ENCODE measurements at regions not wholly inside any gene's neighbourhood (a gene's known extent, or its start where the extent isn't known, plus 50 kb on each side); places are given as distances from the start of the nearest gene placed in this dataset.
"Not testable (repeated sequence)": the region's sequence is repeated elsewhere in the genome, so short reads cannot be mapped to it uniquely, and the experiment has no call there.

- no peaks in the 10 kb centered on the region for H3K36me3 ChIP-seq (ENCODE audit: control insufficient read depth, insufficient read depth, low read length)
- no peaks in the 10 kb centered on the region for H3K4me1 ChIP-seq (ENCODE audit: control insufficient read depth, insufficient read depth, low read length, poor library complexity, severe bottlenecking)
- H3K27ac ChIP-seq (ENCODE audit: low read depth, low read length, severe bottlenecking) = no peak overlapping the region
- H3K9me3 ChIP-seq (ENCODE audit: control insufficient read depth, low read length) = no peaks in the 10 kb centered on the region
- 90 to 100% methylated on average over 3 to 6 of the region's 7 CpGs for WGBS, 2 experiments (ENCODE audit: insufficient coverage in 2 of 2)
- no peak overlapping the region for H3K4me3 ChIP-seq (ENCODE audit: extremely low read depth, insufficient read depth, low read length, poor library complexity, severe bottlenecking)
Measured at GRCh38 chr3:5757213-5757804, 569.8 kb downstream of the EDEM1 start.

- Histone ChIP-seq H3K4me1 (ENCODE audit: control insufficient read depth, insufficient read depth, low read length, poor library complexity, severe bottlenecking) (no peaks in the 10 kb centered on the region), H3K36me3 (ENCODE audit: control insufficient read depth, insufficient read depth, low read length) (no peaks in the 10 kb centered on the region)
Measured at GRCh38 chr3:5758699-5759098, 571.2 kb downstream of the EDEM1 start.

GRCh38 chr3:5762506-5762905 lies 575.0 kb downstream of the EDEM1 start:
- H3K9me3 ChIP-seq (ENCODE audit: control insufficient read depth, low read length) = no peaks in the 10 kb centered on the region
- H3K36me3 ChIP-seq (ENCODE audit: control insufficient read depth, insufficient read depth, low read length) = no peaks in the 10 kb centered on the region
- H3K4me1 ChIP-seq (ENCODE audit: control insufficient read depth, insufficient read depth, low read length, poor library complexity, severe bottlenecking) = no peaks in the 10 kb centered on the region
- no peak overlapping the region for H3K27ac ChIP-seq (ENCODE audit: low read depth, low read length, severe bottlenecking)
- no peak overlapping the region for H3K4me3 ChIP-seq (ENCODE audit: extremely low read depth, insufficient read depth, low read length, poor library complexity, severe bottlenecking)
- WGBS, 2 experiments (ENCODE audit: insufficient coverage in 2 of 2) = 95 to 100% methylated on average over 2 of the region's 3 CpGs

More at GRCh38 chr3:5758699-5759098, 571.2 kb downstream of the EDEM1 start:
- H3K9me3 ChIP-seq (ENCODE audit: control insufficient read depth, low read length) = no peaks in the 10 kb centered on the region
- no peak overlapping the region for H3K27ac ChIP-seq (ENCODE audit: low read depth, low read length, severe bottlenecking)
- WGBS, 2 experiments (ENCODE audit: insufficient coverage in 2 of 2) = 95 to 98% methylated on average over 4 to 5 of the region's 6 CpGs
- no peak overlapping the region for H3K4me3 ChIP-seq (ENCODE audit: extremely low read depth, insufficient read depth, low read length, poor library complexity, severe bottlenecking)

GRCh38 chr3:5766848-5767247 lies 579.3 kb downstream of the EDEM1 start:
- no peaks in the 10 kb centered on the region for H3K9me3 ChIP-seq (ENCODE audit: control insufficient read depth, low read length)
- H3K36me3 ChIP-seq (ENCODE audit: control insufficient read depth, insufficient read depth, low read length) = no peaks in the 10 kb centered on the region
- no CpG with 5 or more reads among the region's 1 CpG for WGBS, 2 experiments (ENCODE audit: insufficient coverage in 2 of 2)
- no peak overlapping the region for H3K4me3 ChIP-seq (ENCODE audit: extremely low read depth, insufficient read depth, low read length, poor library complexity, severe bottlenecking)
- H3K4me1 ChIP-seq (ENCODE audit: control insufficient read depth, insufficient read depth, low read length, poor library complexity, severe bottlenecking) = no peaks in the 10 kb centered on the region
- H3K27ac ChIP-seq (ENCODE audit: low read depth, low read length, severe bottlenecking) = no peak overlapping the region

GRCh38 chr3:5767304-5767703 lies 579.8 kb downstream of the EDEM1 start:
- Histone ChIP-seq H3K4me3 (ENCODE audit: extremely low read depth, insufficient read depth, low read length, poor library complexity, severe bottlenecking) (no peak overlapping the region), H3K36me3 (ENCODE audit: control insufficient read depth, insufficient read depth, low read length) (no peaks in the 10 kb centered on the region), H3K9me3 (ENCODE audit: control insufficient read depth, low read length) (no peaks in the 10 kb centered on the region), H3K4me1 (ENCODE audit: control insufficient read depth, insufficient read depth, low read length, poor library complexity, severe bottlenecking) (no peaks in the 10 kb centered on the region), H3K27ac (ENCODE audit: low read depth, low read length, severe bottlenecking) (no peak overlapping the region)
- 97 to 100% methylated on average over 1 to 2 of the region's 2 CpGs for WGBS, 2 experiments (ENCODE audit: insufficient coverage in 2 of 2)

GRCh38 chr3:5768281-5768945 lies 580.9 kb downstream of the EDEM1 start:
- 90 to 93% methylated on average over 4 to 5 of the region's 6 CpGs for WGBS, 2 experiments (ENCODE audit: insufficient coverage in 2 of 2)
- H3K9me3 ChIP-seq (ENCODE audit: control insufficient read depth, low read length) = no peaks in the 10 kb centered on the region
- no peaks in the 10 kb centered on the region for H3K36me3 ChIP-seq (ENCODE audit: control insufficient read depth, insufficient read depth, low read length)
- H3K27ac ChIP-seq (ENCODE audit: low read depth, low read length, severe bottlenecking) = no peak overlapping the region
- H3K4me1 ChIP-seq (ENCODE audit: control insufficient read depth, insufficient read depth, low read length, poor library complexity, severe bottlenecking) = no peaks in the 10 kb centered on the region
- no peak overlapping the region for H3K4me3 ChIP-seq (ENCODE audit: extremely low read depth, insufficient read depth, low read length, poor library complexity, severe bottlenecking)

GRCh38 chr3:5769825-5770224 lies 582.3 kb downstream of the EDEM1 start:
- Histone ChIP-seq H3K27ac (ENCODE audit: low read depth, low read length, severe bottlenecking) (no peak overlapping the region), H3K4me1 (ENCODE audit: control insufficient read depth, insufficient read depth, low read length, poor library complexity, severe bottlenecking) (no peaks in the 10 kb centered on the region), H3K9me3 (ENCODE audit: control insufficient read depth, low read length) (no peaks in the 10 kb centered on the region), H3K4me3 (ENCODE audit: extremely low read depth, insufficient read depth, low read length, poor library complexity, severe bottlenecking) (no peak overlapping the region), H3K36me3 (ENCODE audit: control insufficient read depth, insufficient read depth, low read length) (no peaks in the 10 kb centered on the region)
- 80 to 88% methylated on average over 4 to 5 of the region's 5 CpGs for WGBS, 2 experiments (ENCODE audit: insufficient coverage in 2 of 2)

GRCh38 chr3:5774337-5774736 lies 586.8 kb downstream of the EDEM1 start:
- Histone ChIP-seq H3K4me1 (ENCODE audit: control insufficient read depth, insufficient read depth, low read length, poor library complexity, severe bottlenecking) (no peaks in the 10 kb centered on the region), H3K9me3 (ENCODE audit: control insufficient read depth, low read length) (no peaks in the 10 kb centered on the region), H3K36me3 (ENCODE audit: control insufficient read depth, insufficient read depth, low read length) (no peaks in the 10 kb centered on the region), H3K4me3 (ENCODE audit: extremely low read depth, insufficient read depth, low read length, poor library complexity, severe bottlenecking) (no peak overlapping the region), H3K27ac (ENCODE audit: low read depth, low read length, severe bottlenecking) (no peak overlapping the region)
- WGBS, 2 experiments (ENCODE audit: insufficient coverage in 2 of 2) = 69 to 73% methylated on average over 4 of the region's 7 CpGs

- not testable (repeated sequence) for H3K4me1 ChIP-seq (ENCODE audit: control insufficient read depth, insufficient read depth, low read length, poor library complexity, severe bottlenecking); H3K36me3 ChIP-seq (ENCODE audit: control insufficient read depth, insufficient read depth, low read length); H3K27ac ChIP-seq (ENCODE audit: low read depth, low read length, severe bottlenecking); H3K4me3 ChIP-seq (ENCODE audit: extremely low read depth, insufficient read depth, low read length, poor library complexity, severe bottlenecking); H3K9me3 ChIP-seq (ENCODE audit: control insufficient read depth, low read length)
- WGBS, 2 experiments (ENCODE audit: insufficient coverage in 2 of 2) = 80% methylated on average over 1 of the region's 3 CpGs; no CpG with 5 or more reads in 1 of the 2 experiments
Measured at GRCh38 chr3:5775100-5775499, 587.6 kb downstream of the EDEM1 start.

- Histone ChIP-seq H3K9me3 (ENCODE audit: control insufficient read depth, low read length) (no peaks in the 10 kb centered on the region), H3K4me1 (ENCODE audit: control insufficient read depth, insufficient read depth, low read length, poor library complexity, severe bottlenecking) (no peaks in the 10 kb centered on the region), H3K36me3 (ENCODE audit: control insufficient read depth, insufficient read depth, low read length) (no peaks in the 10 kb centered on the region), H3K27ac (ENCODE audit: low read depth, low read length, severe bottlenecking) (no peak overlapping the region), H3K4me3 (ENCODE audit: extremely low read depth, insufficient read depth, low read length, poor library complexity, severe bottlenecking) (no peak overlapping the region)
Measured at GRCh38 chr3:5784690-5785089, 597.2 kb downstream of the EDEM1 start.

GRCh38 chr3:5787861-5788488 lies 600.5 kb downstream of the EDEM1 start:
- 51 to 59% methylated on average over 4 to 5 of the region's 6 CpGs for whole genome bisulfite sequencing, 2 experiments (ENCODE audit: insufficient coverage in 2 of 2)
- no peak overlapping the region for H3K27ac ChIP-seq (ENCODE audit: low read depth, low read length, severe bottlenecking)
- no peaks in the 10 kb centered on the region for H3K36me3 ChIP-seq (ENCODE audit: control insufficient read depth, insufficient read depth, low read length)
- H3K4me3 ChIP-seq (ENCODE audit: extremely low read depth, insufficient read depth, low read length, poor library complexity, severe bottlenecking) = no peak overlapping the region
- H3K4me1 ChIP-seq (ENCODE audit: control insufficient read depth, insufficient read depth, low read length, poor library complexity, severe bottlenecking) = no peaks in the 10 kb centered on the region
- H3K9me3 ChIP-seq (ENCODE audit: control insufficient read depth, low read length) = no peaks in the 10 kb centered on the region

Measured in mesodermal cell (in vitro differentiated cells).